ENCODE measurements at regions not wholly inside any gene's neighbourhood (a gene's known extent, or its start where the extent isn't known, plus 50 kb on each side); places are given as distances from the start of the nearest gene placed in this dataset.
"Not testable (repeated sequence)": the region's sequence is repeated elsewhere in the genome, so short reads cannot be mapped to it uniquely, and the experiment has no call there.

DNA sequence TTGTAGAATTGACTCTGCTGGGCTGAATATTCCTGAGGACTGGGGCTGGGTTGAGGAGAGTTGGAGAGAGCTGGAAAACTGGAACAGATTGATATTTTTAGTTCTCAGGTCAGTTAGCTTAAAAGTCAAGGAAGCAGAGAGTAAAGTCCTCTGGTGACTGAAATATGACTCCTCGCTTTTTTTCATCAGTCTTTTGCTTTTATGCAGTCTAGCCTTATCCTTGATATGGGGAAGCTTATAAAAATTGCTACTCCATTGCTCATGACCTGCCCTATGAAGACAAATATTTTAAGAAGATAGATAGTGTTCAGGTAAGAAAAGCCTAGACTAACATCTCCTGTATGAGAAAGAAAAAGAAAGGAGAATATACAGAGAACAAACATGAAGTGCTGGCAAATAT, 152.7 kb downstream of the C4orf33 start:
- TF ChIP-seq, protein P1, sequence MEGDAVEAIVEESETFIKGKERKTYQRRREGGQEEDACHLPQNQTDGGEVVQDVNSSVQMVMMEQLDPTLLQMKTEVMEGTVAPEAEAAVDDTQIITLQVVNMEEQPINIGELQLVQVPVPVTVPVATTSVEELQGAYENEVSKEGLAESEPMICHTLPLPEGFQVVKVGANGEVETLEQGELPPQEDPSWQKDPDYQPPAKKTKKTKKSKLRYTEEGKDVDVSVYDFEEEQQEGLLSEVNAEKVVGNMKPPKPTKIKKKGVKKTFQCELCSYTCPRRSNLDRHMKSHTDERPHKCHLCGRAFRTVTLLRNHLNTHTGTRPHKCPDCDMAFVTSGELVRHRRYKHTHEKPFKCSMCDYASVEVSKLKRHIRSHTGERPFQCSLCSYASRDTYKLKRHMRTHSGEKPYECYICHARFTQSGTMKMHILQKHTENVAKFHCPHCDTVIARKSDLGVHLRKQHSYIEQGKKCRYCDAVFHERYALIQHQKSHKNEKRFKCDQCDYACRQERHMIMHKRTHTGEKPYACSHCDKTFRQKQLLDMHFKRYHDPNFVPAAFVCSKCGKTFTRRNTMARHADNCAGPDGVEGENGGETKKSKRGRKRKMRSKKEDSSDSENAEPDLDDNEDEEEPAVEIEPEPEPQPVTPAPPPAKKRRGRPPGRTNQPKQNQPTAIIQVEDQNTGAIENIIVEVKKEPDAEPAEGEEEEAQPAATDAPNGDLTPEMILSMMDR (IDR thresholded peaks at IDR 0.05; ENCODE audit: extremely low read depth, missing control alignments) = no peak

DNA sequence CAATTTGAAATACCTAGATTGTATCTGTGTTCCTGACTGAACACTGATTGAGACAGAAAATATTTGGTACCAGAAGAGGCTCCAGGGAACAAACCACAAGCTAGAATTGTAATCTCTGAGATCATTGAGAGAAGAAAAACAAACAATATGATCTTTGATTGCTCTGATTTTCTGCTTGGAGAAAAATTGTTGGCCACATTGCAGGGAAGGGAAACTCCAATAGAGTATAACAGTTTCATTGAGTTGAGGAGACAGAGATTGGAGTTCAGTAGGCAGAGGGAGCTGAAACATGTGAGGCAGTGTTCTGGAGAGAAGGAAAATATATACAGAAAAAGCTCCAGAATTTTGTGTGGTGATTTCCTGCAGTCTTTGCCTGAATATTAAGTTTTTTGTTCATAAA, 158.2 kb downstream of the C4orf33 start:
- TF ChIP-seq, protein P1 (IDR thresholded peaks at IDR 0.05; ENCODE audit: extremely low read depth, missing control alignments) = no peak
- DNase-seq (ENCODE audit: low spot score) = no peak

More for the DNA sequence above, 152.7 kb downstream of the C4orf33 start:
- no peak for DNase-seq (ENCODE audit: low spot score)

DNA sequence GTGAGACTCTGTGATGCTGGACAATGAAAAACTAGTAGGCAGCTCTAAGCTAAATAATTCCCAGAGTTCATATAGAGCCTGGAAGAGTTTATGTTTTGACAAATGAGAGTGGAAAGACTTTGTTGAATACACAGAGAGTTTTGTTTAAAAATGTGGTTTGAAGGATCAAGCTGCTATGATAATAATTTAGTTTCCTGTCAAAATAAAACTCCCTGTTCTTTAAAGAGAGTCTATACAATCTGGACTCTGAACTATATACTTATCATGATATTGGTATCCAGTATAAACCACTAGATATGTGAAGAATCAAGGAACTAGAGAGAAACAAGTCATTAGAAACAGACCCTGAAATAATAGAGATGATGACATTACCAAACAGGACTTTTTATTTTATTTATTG, 158.6 kb downstream of the C4orf33 start:
- TF ChIP-seq, protein P1 (IDR thresholded peaks at IDR 0.05; ENCODE audit: extremely low read depth, missing control alignments) = no peak
- DNase-seq (ENCODE audit: low spot score) = no peak

DNA sequence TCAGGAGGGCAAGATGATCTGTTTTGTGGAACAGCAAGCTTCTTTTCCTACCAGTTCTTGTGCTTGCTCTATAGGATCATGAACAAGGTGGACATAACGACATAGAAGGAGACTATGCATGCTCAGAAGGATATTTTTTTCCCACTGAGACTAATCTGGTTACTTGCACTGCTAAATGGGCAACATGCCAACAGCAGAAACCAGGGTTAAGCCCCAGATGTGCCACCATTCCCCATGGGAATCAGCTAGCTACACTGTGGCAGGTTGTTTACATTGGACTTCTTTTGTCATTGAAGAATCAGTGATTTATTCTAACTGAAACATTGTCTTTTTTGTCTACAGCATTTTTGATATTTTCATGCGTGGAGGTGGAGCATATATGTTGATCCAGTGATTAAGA, 165.6 kb downstream of the C4orf33 start:
- TF ChIP-seq, protein P1 (IDR thresholded peaks at IDR 0.05; ENCODE audit: extremely low read depth, missing control alignments) = no peak
- no peak for DNase-seq (ENCODE audit: low spot score)

DNA sequence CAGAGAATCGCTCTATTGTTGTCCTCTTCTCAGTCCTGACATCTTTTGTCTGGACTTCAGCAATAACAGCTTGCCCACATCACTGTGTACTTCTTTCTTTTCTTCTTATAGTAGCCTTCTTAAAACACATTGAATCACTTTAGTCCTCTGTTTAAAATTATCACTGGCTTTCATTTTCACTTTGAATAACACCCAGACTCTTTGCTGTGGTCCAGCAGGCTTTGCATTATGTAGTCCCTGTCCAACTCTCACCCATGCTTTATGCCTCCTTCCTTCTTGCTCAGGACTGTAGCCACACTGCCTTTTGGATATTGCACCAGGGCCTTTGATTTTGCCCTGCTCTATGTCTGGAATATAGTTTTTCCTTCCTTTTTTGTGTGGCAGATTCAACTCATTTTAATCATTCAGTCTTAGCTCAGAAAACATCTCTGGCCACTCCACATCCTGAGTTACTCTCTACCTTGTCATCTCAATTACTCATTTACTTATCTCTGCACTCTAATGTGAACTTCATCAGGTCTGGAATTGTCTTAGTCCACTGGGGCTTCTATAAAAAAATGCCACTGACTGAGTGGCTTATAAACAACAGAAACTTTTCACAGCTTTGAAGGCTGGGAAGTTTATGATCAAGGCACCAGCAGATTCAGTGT, 168.2 kb downstream of the C4orf33 start:
- TF ChIP-seq, protein P1 (IDR thresholded peaks at IDR 0.05; ENCODE audit: extremely low read depth, missing control alignments) = no peak
- DNase-seq (ENCODE audit: low spot score) = peak; percentile 53

DNA sequence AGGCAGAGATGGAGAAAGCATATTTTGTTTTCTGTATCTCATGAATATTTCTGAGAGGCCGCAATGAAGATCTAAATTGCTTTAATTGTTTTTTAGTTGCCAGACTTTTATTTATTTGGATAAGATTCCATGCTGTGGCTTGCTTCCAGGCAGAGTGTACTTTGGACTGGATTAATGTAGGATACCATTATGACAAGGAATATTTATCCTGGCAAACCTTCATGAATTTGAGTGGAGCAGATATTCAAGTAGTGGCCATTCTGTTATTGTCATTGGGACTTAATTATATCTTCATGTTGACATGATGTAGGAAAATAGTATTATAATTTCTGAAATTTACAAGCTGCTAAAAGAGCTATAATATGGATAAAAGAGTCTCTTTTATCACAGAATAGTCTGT, 182.9 kb downstream of the C4orf33 start:
- TF ChIP-seq, protein P1 (IDR thresholded peaks at IDR 0.05; ENCODE audit: extremely low read depth, missing control alignments) = no peak
- no peak for DNase-seq (ENCODE audit: low spot score)

DNA sequence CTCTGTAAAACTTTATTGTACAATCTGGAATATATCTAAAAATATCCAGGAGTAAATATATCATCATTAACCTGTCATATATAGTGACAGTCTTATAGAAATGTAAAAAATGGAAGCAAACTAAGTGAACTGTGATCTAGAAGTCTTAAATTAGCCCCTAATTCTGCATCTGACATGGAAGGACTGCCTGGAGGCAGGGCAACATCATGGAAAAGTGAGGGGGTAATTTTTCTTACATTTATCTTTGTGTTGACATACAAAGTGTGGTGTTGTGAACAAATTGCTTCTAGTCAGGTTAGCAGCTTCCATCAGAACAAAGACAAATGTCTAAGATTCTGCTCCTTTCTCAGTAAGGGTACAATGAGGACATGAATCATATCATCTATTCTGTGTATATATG, 186.3 kb downstream of the C4orf33 start:
- TF ChIP-seq, protein P1 (IDR thresholded peaks at IDR 0.05; ENCODE audit: extremely low read depth, missing control alignments) = no peak
- DNase-seq (ENCODE audit: low spot score) = no peak

DNA sequence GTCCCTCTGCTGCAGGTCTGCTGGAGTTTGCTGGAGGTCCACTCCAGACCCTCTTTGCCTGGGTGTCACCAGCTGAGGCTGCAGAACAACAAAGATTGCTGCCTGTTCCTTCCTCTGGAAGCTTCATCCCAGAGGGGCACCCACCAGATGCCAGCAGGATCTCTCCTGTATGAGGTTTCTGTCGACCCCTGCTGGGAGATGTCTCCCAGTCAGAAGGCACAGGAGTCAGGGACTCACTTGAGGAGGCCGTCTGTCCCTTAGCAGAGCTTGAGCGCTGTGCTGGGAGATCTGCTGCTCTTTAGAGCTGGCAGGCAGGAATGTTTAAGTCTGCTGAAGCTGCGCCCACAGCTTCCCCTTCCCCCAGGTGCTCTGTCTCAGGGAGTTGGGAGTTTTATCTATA, 196.2 kb downstream of the C4orf33 start:
- DNase-seq (ENCODE audit: low spot score) = not testable (repeated sequence)

All from GM20000 (cell line).